RWPE1 (cell line): ENCODE measurements at regions not wholly inside any gene's neighbourhood (a gene's known extent, or its start where the extent isn't known, plus 50 kb on each side); places are given as distances from the start of the nearest gene placed in this dataset.
A peak's percentile ranks its signal among the peaks of the same experiment; 100 is the strongest.

ENCODE experiments used
- CTCF ChIA-PET: fragments of 350-600 bp; sonication (Branson Sonifier 250); formaldehyde crosslinking; extraction: SDS; loops from one replicate; lab custom pipeline; 2021; lab: Yijun Ruan, JAX
- POLR2A ChIA-PET: fragments of 400-600 bp; formaldehyde crosslinking; extraction: SDS; loops from one replicate; lab custom pipeline; 2020; ENCODE audit warnings: antibody characterized with exemption; ENCODE audit not compliant: low non-redundant PET; lab: Yijun Ruan, JAX
- DNase-seq: peaks from one replicate; pipeline ENCODE4 v3.0.0; 2012; ENCODE audit warnings: low spot score
- H3K27ac ChIP-seq: fragments of 450-650 bp; 2 replicates; pipeline ENCODE4 v1.5.1; 2017
- TF ChIP-seq, protein P1 (sequence below): fragments of 450-650 bp; conservative IDR thresholded peaks from 2 replicates; pipeline ENCODE4 v1.5.1; 2017; ENCODE audit warnings: low read depth, mild to moderate bottlenecking

DNA sequence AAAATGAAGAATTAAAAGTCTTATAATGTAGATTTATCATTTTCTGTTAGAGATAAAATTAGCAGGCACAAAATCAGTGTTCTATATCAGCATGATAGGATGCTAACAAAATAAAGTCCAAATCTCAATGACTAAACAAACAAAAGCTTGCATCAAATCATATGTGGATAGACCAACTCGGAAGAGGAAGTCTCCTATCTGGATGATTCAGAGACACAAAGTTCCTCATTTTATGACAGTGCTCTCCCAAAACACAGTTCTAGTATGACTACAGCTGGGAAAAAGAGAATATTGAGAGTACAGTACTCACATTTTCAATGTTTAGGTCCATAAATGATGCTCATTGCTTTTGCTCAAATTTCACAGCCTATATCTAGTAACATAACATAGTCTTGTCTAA, 376.1 kb upstream of the CTSO start:
- no peak overlapping the region for H3K27ac ChIP-seq
- TF ChIP-seq, protein P1, sequence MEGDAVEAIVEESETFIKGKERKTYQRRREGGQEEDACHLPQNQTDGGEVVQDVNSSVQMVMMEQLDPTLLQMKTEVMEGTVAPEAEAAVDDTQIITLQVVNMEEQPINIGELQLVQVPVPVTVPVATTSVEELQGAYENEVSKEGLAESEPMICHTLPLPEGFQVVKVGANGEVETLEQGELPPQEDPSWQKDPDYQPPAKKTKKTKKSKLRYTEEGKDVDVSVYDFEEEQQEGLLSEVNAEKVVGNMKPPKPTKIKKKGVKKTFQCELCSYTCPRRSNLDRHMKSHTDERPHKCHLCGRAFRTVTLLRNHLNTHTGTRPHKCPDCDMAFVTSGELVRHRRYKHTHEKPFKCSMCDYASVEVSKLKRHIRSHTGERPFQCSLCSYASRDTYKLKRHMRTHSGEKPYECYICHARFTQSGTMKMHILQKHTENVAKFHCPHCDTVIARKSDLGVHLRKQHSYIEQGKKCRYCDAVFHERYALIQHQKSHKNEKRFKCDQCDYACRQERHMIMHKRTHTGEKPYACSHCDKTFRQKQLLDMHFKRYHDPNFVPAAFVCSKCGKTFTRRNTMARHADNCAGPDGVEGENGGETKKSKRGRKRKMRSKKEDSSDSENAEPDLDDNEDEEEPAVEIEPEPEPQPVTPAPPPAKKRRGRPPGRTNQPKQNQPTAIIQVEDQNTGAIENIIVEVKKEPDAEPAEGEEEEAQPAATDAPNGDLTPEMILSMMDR, result no peak
- DNase-seq, result no peak
- POLR2A ChIA-PET, result no interaction called here
- CTCF ChIA-PET, result interaction anchor here (0.6 kb wide), 1 partner anchor 9 kb away, joined by 5 read pairs; no protein-coding TSS in a partner anchor

DNA sequence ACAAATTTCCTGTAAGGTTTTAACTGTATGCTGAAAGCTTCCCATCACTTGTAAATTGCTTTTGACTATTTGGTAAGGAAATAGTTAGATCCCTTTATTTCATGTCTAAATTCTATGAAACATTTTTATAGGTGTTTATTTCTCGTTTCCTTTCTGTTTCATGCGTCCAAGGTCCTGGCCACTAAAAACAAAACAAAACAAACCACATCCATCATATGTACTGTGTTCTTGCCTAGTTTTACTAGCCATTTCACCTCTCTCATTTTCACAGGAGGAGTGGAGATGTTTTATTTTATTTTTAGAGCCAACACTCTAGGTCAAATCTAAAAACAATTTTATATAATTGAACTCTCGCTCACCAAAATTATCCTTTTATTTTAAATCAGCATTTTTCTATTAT, 375.2 kb upstream of the CTSO start:
- TF ChIP-seq, protein P1, result no peak
- CTCF ChIA-PET, result interaction anchor here (0.6 kb wide), 1 partner anchor 10 kb away, joined by 5 read pairs; no protein-coding TSS in a partner anchor
- no peak overlapping the region for H3K27ac ChIP-seq
- POLR2A ChIA-PET, result no interaction called here
- no peak for DNase-seq

DNA sequence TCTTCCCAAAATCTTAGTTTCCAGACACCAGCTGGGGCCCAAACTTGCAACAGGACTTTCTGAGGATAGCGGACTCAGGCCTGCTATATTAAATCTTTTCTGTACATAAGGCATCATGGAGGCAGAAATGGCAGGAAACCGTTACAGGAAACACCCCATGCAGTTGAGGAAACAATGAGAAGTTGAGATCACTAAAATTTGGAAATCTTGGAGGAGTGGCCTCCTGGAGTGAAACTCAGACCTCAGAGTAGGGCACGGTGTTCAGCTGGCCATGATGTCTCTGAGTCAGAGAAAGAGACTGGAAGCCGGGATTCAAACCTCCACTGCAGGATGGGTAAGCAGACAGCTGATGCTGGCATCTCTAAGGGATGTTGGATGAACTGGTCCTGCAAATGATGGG, 372.6 kb upstream of the CTSO start:
- no peak for DNase-seq
- ChIA-PET POLR2A (no interaction called here), CTCF (no interaction called here)
- TF ChIP-seq, protein P1, result no peak
- no peak overlapping the region for H3K27ac ChIP-seq

DNA sequence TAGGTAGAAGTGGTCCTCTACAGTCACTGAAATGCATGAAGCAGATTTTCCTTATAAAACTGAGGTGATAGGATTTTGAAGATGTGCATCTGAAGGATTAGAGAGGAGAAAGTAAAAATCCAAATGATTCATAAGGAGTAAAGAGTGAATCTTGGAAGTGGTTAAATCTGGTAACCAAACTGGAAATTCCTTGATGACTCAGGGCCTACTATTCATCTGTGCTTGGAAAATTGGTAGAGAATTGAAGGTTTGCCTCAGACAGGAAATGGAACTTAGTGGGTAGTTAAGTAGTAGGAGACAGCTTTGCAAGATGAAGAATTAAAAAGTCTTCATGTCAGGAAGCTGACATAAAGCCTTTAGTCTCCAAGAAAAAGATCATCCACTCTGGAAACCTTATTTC, 368.9 kb upstream of the CTSO start:
- POLR2A ChIA-PET, result no interaction called here
- no peak overlapping the region for H3K27ac ChIP-seq
- TF ChIP-seq, protein P1, result no peak
- peak; percentile 33 for DNase-seq
- CTCF ChIA-PET, result no interaction called here

DNA sequence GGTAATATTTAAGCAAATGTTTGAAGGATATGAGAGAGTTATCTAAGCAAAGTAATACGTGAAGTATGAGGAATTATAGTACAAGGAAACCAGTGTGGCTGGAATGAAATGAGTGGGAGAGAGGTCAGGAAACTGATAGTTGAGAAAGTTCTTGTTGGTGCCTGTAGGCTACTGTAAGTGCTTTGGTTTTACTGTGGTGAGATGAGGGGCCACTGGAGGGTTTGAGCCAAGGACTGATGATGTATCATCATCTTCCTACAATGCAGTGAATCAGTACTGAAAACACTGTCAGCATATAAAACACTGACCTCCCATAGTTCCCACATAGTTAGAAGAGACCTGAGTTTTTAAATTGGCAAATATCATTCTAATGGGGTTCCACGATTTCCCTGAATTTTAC, 367.5 kb upstream of the CTSO start:
- CTCF ChIA-PET, result interaction anchor here (0.6 kb wide), 1 partner anchor 30 kb away, joined by 3 read pairs; no protein-coding TSS in a partner anchor
- H3K27ac ChIP-seq, result no peak overlapping the region
- POLR2A ChIA-PET, result no interaction called here
- DNase-seq, result no peak
- TF ChIP-seq, protein P1, result no peak

DNA sequence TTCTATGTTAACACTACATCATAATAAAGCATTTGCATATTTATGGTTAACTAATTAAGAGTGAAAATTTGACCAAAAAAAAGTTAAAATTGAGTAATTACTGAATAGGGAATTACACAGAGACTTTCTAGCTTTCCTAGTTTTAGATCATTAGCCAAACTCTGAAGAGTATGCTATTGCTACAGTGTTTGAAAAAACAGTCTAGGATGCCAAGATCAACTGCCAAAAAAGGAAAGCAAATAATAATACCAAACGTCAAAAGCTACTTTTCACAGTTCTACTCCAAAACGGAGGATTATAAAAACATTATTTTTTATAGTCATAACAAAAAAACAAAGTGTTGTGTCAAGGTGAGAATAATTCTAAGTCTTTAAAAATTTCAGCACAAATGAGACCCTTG, 359.8 kb upstream of the CTSO start:
- TF ChIP-seq, protein P1, result no peak
- DNase-seq, result no peak
- CTCF ChIA-PET, result interaction anchor here (0.5 kb wide), 1 partner anchor 609 kb away, joined by 4 read pairs; no protein-coding TSS in a partner anchor
- POLR2A ChIA-PET, result no interaction called here
- no peak overlapping the region for H3K27ac ChIP-seq
